H54 (cell line): ENCODE measurements at regions not wholly inside any gene's neighbourhood (a gene's known extent, or its start where the extent isn't known, plus 50 kb on each side); places are given as distances from the start of the nearest gene placed in this dataset.

Experiments used
- DNase-seq: peaks from one replicate; pipeline ENCODE4 v3.0.0; 2011; ENCODE audit warnings: low spot score, mixed read lengths; ENCODE audit not compliant: insufficient read length
- FAIRE-seq: peaks from 3 replicates; lab custom pipeline; 2011; peaks lifted over from hg19 to GRCh38; lab: Jason Lieb, UNC
- POLR2A ChIP-seq: IDR thresholded peaks from 2 replicates; pipeline ENCODE4 v1.6.1; 2011; ENCODE audit warnings: low read depth, mild to moderate bottlenecking, low read length

GRCh38 chr13:40469581-40470310 lies 196.7 kb downstream of the FOXO1 start:
- no peak for TF ChIP-seq POLR2A
- DNase-seq (no peak), FAIRE-seq (no peak)

GRCh38 chr13:40470660-40471059 lies 195.8 kb downstream of the FOXO1 start:
- no peak for TF ChIP-seq POLR2A
- FAIRE-seq = no peak
- DNase-seq = no peak

- no peak for DNase-seq
- no peak for TF ChIP-seq POLR2A
- FAIRE-seq = no peak
Observed at GRCh38 chr13:40471076-40471475, 195.4 kb downstream of the FOXO1 start.

- no peak for TF ChIP-seq POLR2A
- DNase-seq (no peak), FAIRE-seq (no peak)
Observed at GRCh38 chr13:40471911-40472310, 194.5 kb downstream of the FOXO1 start.

GRCh38 chr13:40472427-40473220 lies 193.8 kb downstream of the FOXO1 start:
- DNase-seq = no peak
- no peak for FAIRE-seq
- no peak for TF ChIP-seq POLR2A

GRCh38 chr13:40475617-40476016 lies 190.8 kb downstream of the FOXO1 start:
- DNase-seq = no peak
- no peak for TF ChIP-seq POLR2A
- no peak for FAIRE-seq

- no peak for DNase-seq
- no peak for FAIRE-seq
- no peak for TF ChIP-seq POLR2A
Observed at GRCh38 chr13:40476175-40476958, 190.1 kb downstream of the FOXO1 start.

GRCh38 chr13:40477623-40478608 lies 188.5 kb downstream of the FOXO1 start:
- no peak for FAIRE-seq

GRCh38 chr13:40478775-40479174 lies 187.7 kb downstream of the FOXO1 start:
- no peak for TF ChIP-seq POLR2A
- FAIRE-seq = no peak
- no peak for DNase-seq

More at GRCh38 chr13:40477623-40478608, 188.5 kb downstream of the FOXO1 start:
- no peak for DNase-seq
- no peak for TF ChIP-seq POLR2A

GRCh38 chr13:40479196-40479845 lies 187.1 kb downstream of the FOXO1 start:
- TF ChIP-seq POLR2A = no peak
- DNase-seq = no peak
- FAIRE-seq = no peak

- no peak for FAIRE-seq
- TF ChIP-seq POLR2A = no peak
- no peak for DNase-seq
Observed at GRCh38 chr13:40480012-40480914, 186.2 kb downstream of the FOXO1 start.
